CD4-positive, alpha-beta memory T cell (primary cell): ENCODE measurements at regions not wholly inside any gene's neighbourhood (a gene's known extent, or its start where the extent isn't known, plus 50 kb on each side); places are given as distances from the start of the nearest gene placed in this dataset.

Experiments used
- CTCF ChIA-PET: fragments of 350-600 bp; sonication (Branson Sonifier 250); formaldehyde crosslinking; loops from one replicate; lab custom pipeline; 2021; ENCODE audit warnings: inconsistent platforms; ENCODE audit not compliant: partially characterized antibody; lab: Charles Lee
- POLR2A ChIA-PET: fragments of 350-600 bp; sonication (Branson Sonifier 250); formaldehyde crosslinking; loops from one replicate; lab custom pipeline; 2021; ENCODE audit not compliant: partially characterized antibody; lab: Charles Lee
- DNase-seq, 5 donors: peaks; one replicate each; pipeline versions ENCODE4 v3.0.0 to v3.0.0-alpha.2; 2020 to 2022; ENCODE audit warnings: mixed read lengths in 1 of 5
- H3K27ac ChIP-seq: one replicate; pipeline ENCODE4 v1.7.0; 2013; ENCODE audit warnings: low read depth, low read length
- H3K27me3 ChIP-seq: 2 replicates; pipeline ENCODE4 v1.7.0; 2013; ENCODE audit warnings: mild to moderate bottlenecking, low read length, moderate library complexity; ENCODE audit not compliant: insufficient read depth
- H3K36me3 ChIP-seq: 2 replicates; pipeline ENCODE4 v1.7.0; 2013; ENCODE audit warnings: mild to moderate bottlenecking, low read length, moderate library complexity; ENCODE audit not compliant: insufficient read depth
- H3K4me1 ChIP-seq: 2 replicates; pipeline ENCODE4 v1.7.0; 2013; ENCODE audit warnings: mild to moderate bottlenecking, low read length, moderate library complexity; ENCODE audit not compliant: insufficient read depth
- H3K4me3 ChIP-seq, 2 donors: one replicate each; pipeline ENCODE4 v1.7.0; 2013; ENCODE audit warnings: low read length in 2 of 2, mild to moderate bottlenecking in 1 of 2
- H3K9me3 ChIP-seq, 2 donors: one replicate each; pipeline ENCODE4 v1.7.0; 2013; ENCODE audit warnings: low read length in 2 of 2, control low read depth in 1 of 2; ENCODE audit not compliant: control insufficient read depth in 1 of 2
- H3K27ac Mint-ChIP-seq, 7 donors: one replicate each; pipeline ENCODE4 v1.8.0; 2020 to 2021; ENCODE audit warnings: mixed read lengths in 7 of 7, mild to moderate bottlenecking in 6 of 7, inconsistent platforms in 3 of 7, moderate library complexity in 3 of 7
- H3K27me3 Mint-ChIP-seq, 2 donors: one replicate each; pipeline ENCODE4 v1.8.0; 2020 to 2021; ENCODE audit warnings: mixed read lengths in 2 of 2
- H3K36me3 Mint-ChIP-seq, 2 donors: one replicate each; pipeline ENCODE4 v1.8.0; 2020 to 2021; ENCODE audit warnings: mixed read lengths in 2 of 2, inconsistent platforms in 1 of 2, mild to moderate bottlenecking in 1 of 2
- H3K4me1 Mint-ChIP-seq, 4 donors: one replicate each; pipeline ENCODE4 v1.8.0; 2020 to 2021; ENCODE audit warnings: mixed read lengths in 4 of 4, mild to moderate bottlenecking in 1 of 4
- H3K4me3 Mint-ChIP-seq, 8 donors: one replicate each; pipeline ENCODE4 v1.8.0; 2020 to 2021; ENCODE audit warnings: mixed read lengths in 8 of 8, mild to moderate bottlenecking in 7 of 8, moderate library complexity in 6 of 8, inconsistent platforms in 3 of 8
- H3K9me3 Mint-ChIP-seq, 8 donors: one replicate each; pipeline ENCODE4 v1.8.0; 2020 to 2021; ENCODE audit warnings: mixed read lengths in 8 of 8, mild to moderate bottlenecking in 5 of 8, inconsistent platforms in 3 of 8, moderate library complexity in 1 of 8
- intact Hi-C: fragments of 100-400 bp; cut with micrococcal nuclease; formaldehyde crosslinking; loops from one replicate; pipeline ENCODE4 v1.15.1; 2023

DNA sequence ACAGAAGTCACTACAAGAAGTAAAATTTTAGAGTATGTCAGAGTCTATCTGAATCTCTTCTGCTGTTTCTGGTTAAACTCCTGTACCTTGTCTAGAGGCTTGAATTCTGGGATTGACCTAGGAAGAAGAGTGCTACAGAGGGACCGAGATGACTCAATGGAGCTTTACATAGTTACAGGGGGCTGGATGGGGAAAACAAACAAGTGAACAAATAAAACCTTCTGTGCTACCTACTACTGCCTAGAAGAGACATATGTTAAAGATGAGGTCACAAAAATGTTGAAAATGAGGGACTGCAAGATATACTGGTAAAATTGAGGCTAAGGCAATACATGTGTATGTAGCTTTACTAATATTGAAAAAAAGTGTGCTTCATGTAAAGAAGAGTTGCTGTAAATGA is 265.4 kb upstream of the TFPI start:
- Histone ChIP-seq H3K4me3 (no peak overlapping the region), H3K36me3 (no peaks in the 10 kb centered on the region), H3K27ac (no peak overlapping the region), H3K27me3 (no peaks in the 10 kb centered on the region), H3K4me1 (no peaks in the 10 kb centered on the region), H3K9me3 (no peaks in the 10 kb centered on the region)
- no peaks in the 10 kb centered on the region for H3K27me3 Mint-ChIP-seq
- POLR2A ChIA-PET: no interaction called here
- H3K27ac Mint-ChIP-seq: no peak overlapping the region
- no peaks in the 10 kb centered on the region for H3K4me1 Mint-ChIP-seq
- no peak overlapping the region for H3K4me3 Mint-ChIP-seq
- intact Hi-C loops: no loop called here
- H3K36me3 Mint-ChIP-seq: no peaks in the 10 kb centered on the region
- no peak for DNase-seq
- H3K9me3 Mint-ChIP-seq: peaks cover 0 to 4% (median 3%) of the 10 kb centered on the region in 8 donors
- CTCF ChIA-PET: no interaction called here

GRCh38 chr2:187825108-187825507 is 270.9 kb upstream of the TFPI start:
- POLR2A ChIA-PET: no interaction called here
- Histone ChIP-seq H3K36me3 (no peaks in the 10 kb centered on the region), H3K27me3 (no peaks in the 10 kb centered on the region), H3K4me3 (no peak overlapping the region), H3K27ac (no peak overlapping the region), H3K9me3 (no peaks in the 10 kb centered on the region), H3K4me1 (no peaks in the 10 kb centered on the region)
- Mint-ChIP-seq H3K27me3 (no peaks in the 10 kb centered on the region), H3K4me3 (no peak overlapping the region), H3K36me3 (no peaks in the 10 kb centered on the region), H3K9me3 (peaks cover 0 to 10% (median 4%) of the 10 kb centered on the region in 8 donors), H3K27ac (no peak overlapping the region), H3K4me1 (no peaks in the 10 kb centered on the region)
- intact Hi-C loops: no loop called here
- no peak for DNase-seq
- CTCF ChIA-PET: no interaction called here

- Histone ChIP-seq H3K27me3 (no peaks in the 10 kb centered on the region), H3K9me3 (no peaks in the 10 kb centered on the region), H3K27ac (no peak overlapping the region), H3K36me3 (no peaks in the 10 kb centered on the region), H3K4me1 (no peaks in the 10 kb centered on the region), H3K4me3 (no peak overlapping the region)
- POLR2A ChIA-PET: no interaction called here
- Mint-ChIP-seq H3K27ac (no peak overlapping the region), H3K9me3 (peaks cover 0 to 10% (median 4%) of the 10 kb centered on the region in 8 donors), H3K4me1 (no peaks in the 10 kb centered on the region), H3K36me3 (no peaks in the 10 kb centered on the region), H3K27me3 (no peaks in the 10 kb centered on the region), H3K4me3 (no peak overlapping the region)
- intact Hi-C loops: no loop called here
- no peak for DNase-seq
- CTCF ChIA-PET: no interaction called here
Observed at GRCh38 chr2:187826023-187826422, 271.8 kb upstream of the TFPI start.

DNA sequence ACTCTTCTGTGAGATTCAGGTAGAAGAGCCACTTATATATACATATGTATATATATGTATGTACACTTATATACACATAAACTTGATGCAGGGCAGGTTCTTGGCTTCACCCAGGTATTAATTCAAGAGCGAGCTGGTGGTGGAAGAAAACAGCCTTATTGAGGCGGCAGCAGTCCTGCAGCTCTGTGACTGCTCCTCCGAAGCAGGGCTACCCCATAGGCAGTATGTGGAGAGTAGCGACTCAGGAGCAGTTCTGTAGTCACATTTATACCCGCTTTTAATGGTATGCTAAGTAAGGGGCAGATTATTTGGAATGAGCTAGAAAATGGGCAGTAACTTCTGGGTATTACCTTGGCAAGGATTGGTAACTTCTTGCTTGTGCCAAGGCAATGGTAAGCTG is 280.6 kb upstream of the TFPI start:
- H3K9me3 Mint-ChIP-seq: peaks cover 0 to 2% (median 0%) of the 10 kb centered on the region in 8 donors
- no peak for DNase-seq
- ChIA-PET POLR2A (no interaction called here), CTCF (no interaction called here)
- Histone ChIP-seq H3K4me3 (no peak overlapping the region), H3K27me3 (no peaks in the 10 kb centered on the region), H3K9me3 (no peaks in the 10 kb centered on the region), H3K4me1 (no peaks in the 10 kb centered on the region), H3K36me3 (no peaks in the 10 kb centered on the region), H3K27ac (no peak overlapping the region)
- no peaks in the 10 kb centered on the region for H3K27me3 Mint-ChIP-seq
- H3K36me3 Mint-ChIP-seq: no peaks in the 10 kb centered on the region
- intact Hi-C loops: no loop called here
- H3K4me1 Mint-ChIP-seq: no peaks in the 10 kb centered on the region
- no peak overlapping the region for H3K4me3 Mint-ChIP-seq
- no peak overlapping the region for H3K27ac Mint-ChIP-seq

GRCh38 chr2:187838690-187839089 is 284.5 kb upstream of the TFPI start:
- Histone ChIP-seq H3K27ac (no peak overlapping the region), H3K4me1 (no peaks in the 10 kb centered on the region), H3K4me3 (no peak overlapping the region), H3K9me3 (no peaks in the 10 kb centered on the region), H3K36me3 (no peaks in the 10 kb centered on the region), H3K27me3 (no peaks in the 10 kb centered on the region)
- POLR2A ChIA-PET: no interaction called here
- CTCF ChIA-PET: no interaction called here
- Mint-ChIP-seq H3K4me3 (no peak overlapping the region), H3K36me3 (no peaks in the 10 kb centered on the region), H3K27ac (no peak overlapping the region), H3K4me1 (no peaks in the 10 kb centered on the region), H3K27me3 (no peaks in the 10 kb centered on the region), H3K9me3 (no peaks in the 10 kb centered on the region)
- intact Hi-C loops: no loop called here
- DNase-seq: no peak

- no peaks in the 10 kb centered on the region for H3K27me3 ChIP-seq
- H3K36me3 Mint-ChIP-seq: no peaks in the 10 kb centered on the region
- ChIA-PET CTCF (no interaction called here), POLR2A (no interaction called here)
- H3K4me1 ChIP-seq: no peaks in the 10 kb centered on the region
- H3K9me3 Mint-ChIP-seq: no peaks in the 10 kb centered on the region
- intact Hi-C loops: no loop called here
- H3K36me3 ChIP-seq: no peaks in the 10 kb centered on the region
- no peaks in the 10 kb centered on the region for H3K4me1 Mint-ChIP-seq
- H3K9me3 ChIP-seq: no peaks in the 10 kb centered on the region
- H3K27ac Mint-ChIP-seq: no peak overlapping the region
- H3K4me3 Mint-ChIP-seq: no peak overlapping the region
- no peak overlapping the region for H3K4me3 ChIP-seq
- no peaks in the 10 kb centered on the region for H3K27me3 Mint-ChIP-seq
- DNase-seq: no peak
- H3K27ac ChIP-seq: no peak overlapping the region
Observed at GRCh38 chr2:187842315-187842714, 288.1 kb upstream of the TFPI start.

GRCh38 chr2:187842978-187843847 is 289.0 kb upstream of the TFPI start:
- intact Hi-C loops: no loop called here
- no peaks in the 10 kb centered on the region for H3K4me1 Mint-ChIP-seq
- no peak overlapping the region for H3K4me3 Mint-ChIP-seq
- ChIA-PET CTCF (no interaction called here), POLR2A (no interaction called here)
- Histone ChIP-seq H3K27me3 (no peaks in the 10 kb centered on the region), H3K9me3 (no peaks in the 10 kb centered on the region), H3K4me1 (no peaks in the 10 kb centered on the region), H3K27ac (no peak overlapping the region), H3K4me3 (no peak overlapping the region), H3K36me3 (no peaks in the 10 kb centered on the region)
- no peak for DNase-seq
- H3K27ac Mint-ChIP-seq: no peak overlapping the region
- H3K27me3 Mint-ChIP-seq: no peaks in the 10 kb centered on the region
- no peaks in the 10 kb centered on the region for H3K36me3 Mint-ChIP-seq
- no peaks in the 10 kb centered on the region for H3K9me3 Mint-ChIP-seq
